ENCODE measurements at regions not wholly inside any gene's neighbourhood (a gene's known extent, or its start where the extent isn't known, plus 50 kb on each side); places are given as distances from the start of the nearest gene placed in this dataset.
"Not testable (repeated sequence)": the region's sequence is repeated elsewhere in the genome, so short reads cannot be mapped to it uniquely, and the experiment has no call there.

DNA sequence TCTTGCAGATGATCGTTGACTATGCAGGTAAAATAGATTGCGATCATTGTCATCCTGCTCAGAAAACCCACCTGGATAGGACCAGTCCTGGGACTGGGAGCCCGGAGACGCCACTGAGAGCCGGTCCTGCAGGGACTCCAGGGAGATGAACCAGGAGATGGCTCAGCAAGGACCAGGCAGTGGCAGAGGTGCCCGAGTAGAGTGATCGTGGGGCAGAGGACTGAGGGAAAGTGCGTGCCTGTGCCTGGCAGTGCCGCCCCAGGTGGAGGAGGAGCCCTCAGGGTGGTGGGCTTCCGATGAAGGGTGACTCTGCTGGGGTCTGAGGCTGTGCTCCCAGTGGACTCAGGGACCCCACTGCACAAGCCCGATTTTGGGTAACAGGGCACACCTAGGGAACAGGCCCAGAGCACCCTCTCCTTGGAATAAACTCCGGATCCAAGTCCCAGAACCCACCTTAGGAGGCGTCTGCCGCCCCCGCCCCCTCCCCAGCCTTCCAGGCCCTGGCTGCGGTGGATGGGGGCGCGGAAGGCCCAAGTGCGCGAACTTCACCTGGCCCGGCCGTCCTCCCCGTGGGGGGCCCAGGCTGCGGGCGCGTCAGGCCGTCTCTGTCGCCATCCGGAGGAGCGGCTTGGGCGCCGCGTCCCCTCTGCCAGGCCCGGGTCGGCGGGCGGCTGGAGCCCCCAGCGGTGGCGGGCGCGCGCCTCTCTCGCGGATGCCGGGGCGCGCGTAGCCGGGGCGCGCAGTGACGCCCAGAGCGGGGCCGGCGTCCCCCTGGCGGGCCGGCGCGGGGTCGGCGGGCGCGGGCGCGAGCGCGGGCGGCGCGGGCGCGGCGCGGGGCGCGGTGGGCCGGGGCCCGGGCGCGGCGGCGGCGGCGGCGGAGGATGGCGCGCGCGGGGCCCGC is 1338.8 kb downstream of the BRD1 start:
- DNase-seq (ENCODE audit: low read depth in 2 of 2): no peak

DNA sequence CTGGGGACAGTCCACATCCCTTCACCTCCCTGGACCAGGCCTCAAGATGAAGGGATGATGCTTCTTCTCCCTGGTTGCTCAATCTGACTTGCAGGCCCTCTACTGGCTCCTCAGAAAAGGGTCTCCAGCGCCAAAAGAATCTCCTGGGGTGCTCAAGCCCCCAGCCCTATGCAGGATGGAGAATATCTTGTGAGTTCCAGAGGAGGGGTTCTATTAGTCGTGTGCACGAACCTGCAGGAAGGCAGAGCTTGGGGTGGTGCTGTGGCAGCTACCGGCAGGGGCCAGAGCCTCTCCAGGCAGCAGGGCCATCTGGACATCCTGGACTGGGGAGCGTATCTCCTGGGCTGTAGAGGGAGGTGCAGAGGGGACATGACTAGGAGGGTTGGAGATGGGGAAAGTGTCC is 1339.5 kb downstream of the BRD1 start:
- DNase-seq (ENCODE audit: low read depth in 2 of 2): no peak

DNA sequence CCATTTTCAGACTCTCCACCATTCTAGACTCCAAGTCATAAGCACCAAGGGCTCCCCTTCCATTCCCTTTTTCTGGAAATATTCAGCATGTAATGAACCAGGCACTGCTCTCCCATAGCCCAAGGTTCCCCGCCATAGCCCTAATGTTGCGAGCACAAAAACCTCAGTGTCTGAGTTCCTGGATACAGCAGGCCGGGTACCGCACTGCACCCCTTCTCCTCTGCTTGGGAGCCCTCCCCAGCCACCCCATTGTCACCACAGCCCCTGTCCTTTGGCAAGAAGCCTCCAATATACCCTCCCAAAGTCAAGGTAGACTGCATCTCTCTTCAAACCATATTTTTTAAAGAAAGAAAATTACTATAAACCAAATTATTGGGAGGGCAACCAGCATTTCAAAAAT is 1341.1 kb downstream of the BRD1 start:
- no peak for DNase-seq (ENCODE audit: low read depth in 2 of 2)

DNA sequence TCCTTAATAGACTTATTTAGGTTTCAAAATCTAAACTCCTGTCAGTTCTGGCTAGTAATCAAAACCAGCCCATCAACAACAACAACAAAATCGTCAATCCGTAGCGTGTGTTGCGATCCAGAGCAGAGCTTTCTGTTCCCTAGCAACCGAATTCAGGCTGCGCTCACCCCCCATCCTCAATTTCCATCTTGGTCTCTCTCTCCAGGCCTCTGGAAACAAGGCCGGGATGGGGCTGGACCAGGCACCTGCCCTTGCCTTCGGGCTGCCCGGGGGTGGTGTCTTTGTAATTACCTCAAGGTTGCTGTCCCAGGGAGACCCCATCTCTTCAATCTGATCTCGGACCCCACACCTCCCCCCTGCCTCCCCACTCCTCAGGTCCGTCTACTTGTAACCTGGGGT is 1341.5 kb downstream of the BRD1 start:
- no peak for DNase-seq (ENCODE audit: low read depth in 2 of 2)

DNA sequence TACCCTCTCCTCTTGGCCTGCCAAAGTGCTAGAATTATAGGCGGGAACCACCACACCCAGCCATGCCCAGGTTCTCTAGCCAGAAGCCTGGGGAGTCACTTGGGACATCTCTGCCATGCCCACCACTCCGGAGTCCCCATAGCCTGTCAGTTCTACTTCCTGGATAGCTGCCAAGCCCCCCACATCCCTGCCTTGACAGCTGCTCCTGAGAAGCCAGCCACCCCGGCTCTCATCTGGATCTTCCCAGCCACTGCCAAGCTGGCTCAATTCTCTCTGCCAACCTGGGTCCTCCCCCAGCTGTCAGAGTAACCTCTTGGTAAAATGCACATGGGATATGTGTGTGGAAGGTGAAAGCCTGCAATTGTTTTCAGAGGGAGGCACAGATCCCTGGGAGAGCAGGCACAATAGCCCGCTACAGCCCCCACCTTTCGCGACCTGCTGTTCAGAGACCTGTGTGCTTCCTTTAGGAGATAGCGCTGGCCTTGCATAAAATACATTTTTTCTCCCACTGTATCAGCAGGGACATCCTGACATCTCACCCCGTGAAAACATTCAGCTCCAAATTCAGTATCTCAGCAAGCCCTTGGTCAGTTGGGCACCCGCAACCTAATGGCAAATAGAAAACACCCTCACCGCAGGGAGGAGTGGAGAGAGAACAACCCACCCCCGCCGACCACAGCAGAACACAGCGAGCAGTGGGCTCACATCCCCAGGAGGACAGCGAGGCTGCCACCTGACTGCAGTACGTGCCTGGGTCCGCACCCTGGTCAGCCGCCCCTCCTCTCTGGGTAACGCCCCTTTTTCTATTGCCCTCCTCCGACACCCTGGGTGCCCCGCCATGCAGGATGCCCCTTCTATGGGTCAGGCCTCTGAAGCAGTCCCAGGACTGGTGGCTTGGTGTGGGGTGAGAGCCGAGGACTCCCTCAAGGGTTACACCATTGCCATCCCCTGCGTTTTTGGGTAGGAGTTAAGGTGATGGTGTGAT is 1342.2 kb downstream of the BRD1 start:
- DNase-seq (ENCODE audit: low read depth in 2 of 2): no peak

DNA sequence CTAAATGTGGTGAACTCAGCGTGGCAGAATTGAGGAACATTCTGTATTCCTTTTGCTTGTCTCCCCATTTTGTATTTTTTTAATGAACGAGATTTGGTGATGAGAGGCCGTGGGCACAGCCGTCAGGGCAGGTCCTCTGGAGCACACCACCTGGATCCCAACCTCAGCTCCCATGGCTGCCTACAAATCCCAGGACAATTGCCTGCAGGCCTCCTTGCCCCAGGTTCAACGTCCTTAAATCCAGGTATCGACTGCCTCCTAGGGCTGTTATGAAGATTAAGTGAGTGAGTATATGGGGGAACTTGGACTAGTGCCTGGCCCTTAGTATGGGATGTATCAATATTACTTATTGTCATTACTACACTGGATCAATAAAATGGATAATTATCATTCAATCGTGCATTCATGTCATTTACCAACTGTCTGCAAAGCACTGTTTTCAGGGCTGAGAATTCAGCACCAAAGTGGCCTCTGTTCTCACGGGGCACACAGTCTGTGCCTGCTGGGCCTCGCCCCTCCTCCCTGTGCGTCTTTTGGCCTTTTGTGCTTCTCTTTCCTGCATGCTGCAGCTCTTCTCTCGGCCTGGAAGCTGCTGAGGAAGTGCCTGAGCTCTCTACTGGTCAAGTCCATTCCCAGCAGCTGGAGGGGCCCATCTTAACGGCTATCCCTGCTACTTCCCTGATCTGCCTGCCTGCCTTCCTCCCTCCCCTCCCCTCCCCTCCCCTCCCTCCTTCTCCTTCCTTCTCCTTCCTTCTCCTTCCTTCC is 1343.7 kb downstream of the BRD1 start:
- DNase-seq (ENCODE audit: low read depth in 2 of 2): no peak

DNA sequence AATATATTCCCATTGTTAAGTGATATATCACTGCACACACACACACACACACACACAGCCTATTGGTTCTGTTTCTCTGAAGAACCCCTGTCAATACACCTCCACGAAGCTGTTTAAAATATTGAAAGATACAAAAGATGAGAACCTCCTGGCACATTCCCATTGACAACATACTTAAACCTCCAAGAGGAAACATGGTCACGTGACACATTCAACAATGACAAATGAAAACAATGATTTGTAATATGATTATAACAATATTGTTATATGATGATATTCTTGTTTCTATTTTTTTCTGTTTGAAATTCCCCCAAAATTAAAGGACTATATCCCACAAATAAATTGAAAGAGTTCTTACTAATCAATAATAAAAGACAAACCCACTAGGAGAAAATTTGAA is 1344.9 kb downstream of the BRD1 start:
- DNase-seq (ENCODE audit: low read depth in 2 of 2): no peak

DNA sequence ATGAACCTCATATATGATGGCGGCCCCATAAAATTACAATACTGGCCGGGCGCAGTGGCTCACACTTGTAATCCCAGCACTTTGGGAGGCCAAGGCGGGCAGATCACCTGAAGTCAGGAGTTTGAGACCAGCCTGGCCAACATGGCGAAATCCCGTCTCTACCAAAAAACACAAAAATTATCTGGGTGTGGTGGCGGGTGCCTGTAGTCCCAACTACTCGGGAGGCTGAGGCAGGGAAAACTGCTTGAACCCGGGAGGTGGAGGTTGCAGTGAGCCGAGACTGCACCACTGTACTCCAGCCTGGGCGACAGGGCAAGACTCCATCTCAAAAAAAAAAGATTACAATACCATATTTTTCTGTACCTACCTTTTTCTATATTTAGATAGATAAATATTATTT is 1345.5 kb downstream of the BRD1 start:
- not testable (repeated sequence) for DNase-seq (ENCODE audit: low read depth in 2 of 2)

DNA sequence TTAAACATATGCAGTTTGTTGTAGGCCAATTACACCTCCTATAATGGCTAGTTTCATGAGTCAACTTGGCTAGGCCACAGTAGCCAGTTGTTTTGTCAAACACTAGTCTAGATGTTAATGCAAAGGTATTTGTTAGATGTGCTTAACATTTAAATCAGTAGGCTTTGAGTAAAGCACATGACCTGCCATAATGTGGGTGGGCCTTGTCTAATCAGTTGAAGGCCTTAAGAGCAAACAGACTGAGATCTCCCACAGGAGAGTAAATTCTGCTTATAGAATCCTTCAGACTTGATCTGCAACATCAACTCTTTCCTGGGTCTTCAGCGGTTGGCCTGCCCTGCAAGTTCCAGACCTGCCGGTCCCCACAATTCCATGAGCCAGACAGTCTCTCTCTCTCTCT is 1345.9 kb downstream of the BRD1 start:
- DNase-seq (ENCODE audit: low read depth in 2 of 2): no peak

DNA sequence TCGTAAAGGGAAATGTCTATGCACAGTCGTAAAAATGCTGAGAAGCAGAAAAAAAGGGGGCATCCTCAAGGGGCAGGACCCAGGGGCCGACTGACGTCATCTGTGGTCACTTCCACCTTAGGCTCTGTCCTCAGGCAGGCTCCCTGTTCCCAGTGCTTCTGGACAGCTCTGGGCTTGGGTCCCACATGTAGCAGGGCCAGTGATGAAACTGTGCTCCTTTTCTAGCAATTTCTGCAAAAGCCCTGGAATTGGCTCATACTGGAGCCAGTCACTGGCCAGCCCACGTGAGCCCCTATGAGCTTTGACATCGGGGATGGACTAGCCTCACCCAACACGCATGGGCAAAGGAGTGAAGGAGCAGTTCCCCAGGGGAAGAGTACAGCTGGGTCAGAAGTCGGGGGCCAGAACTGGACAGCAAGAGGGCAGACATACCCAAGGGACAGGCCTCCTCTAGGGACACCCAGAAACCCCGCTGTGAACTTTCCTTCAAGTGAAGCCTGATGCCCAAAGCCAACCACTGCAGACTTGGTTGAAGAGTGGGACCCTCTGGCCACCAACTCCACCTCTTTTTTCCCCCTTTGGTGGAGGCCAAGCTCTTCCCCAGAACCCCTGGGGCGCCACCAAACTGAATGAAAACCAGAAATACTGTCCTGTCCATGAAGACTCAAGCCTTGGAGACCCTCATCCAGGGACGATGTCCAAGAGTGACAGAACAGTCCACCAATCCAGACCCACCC is 1349.0 kb downstream of the BRD1 start:
- no peak for DNase-seq (ENCODE audit: low read depth in 2 of 2)

DNA sequence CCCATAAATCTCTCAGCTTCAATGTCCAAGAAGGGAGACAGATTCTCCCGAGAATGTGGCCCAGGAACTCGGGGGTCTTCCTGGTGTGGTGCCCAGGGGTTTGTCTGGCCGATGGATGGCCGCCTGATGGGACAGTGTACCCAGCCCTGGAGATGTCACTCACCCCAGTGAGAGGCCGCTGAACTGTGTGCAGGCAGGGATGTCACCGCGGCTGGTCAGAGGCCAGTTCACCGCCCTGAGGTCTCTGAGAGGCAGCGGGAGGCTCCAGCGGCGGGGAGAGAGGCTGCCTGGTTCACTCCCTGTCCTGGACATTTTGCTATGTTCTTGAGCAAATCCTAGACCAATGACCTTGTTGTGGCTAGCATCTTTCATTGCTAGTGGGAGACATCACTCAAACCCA is 1349.5 kb downstream of the BRD1 start:
- DNase-seq (ENCODE audit: low read depth in 2 of 2): no peak

DNA sequence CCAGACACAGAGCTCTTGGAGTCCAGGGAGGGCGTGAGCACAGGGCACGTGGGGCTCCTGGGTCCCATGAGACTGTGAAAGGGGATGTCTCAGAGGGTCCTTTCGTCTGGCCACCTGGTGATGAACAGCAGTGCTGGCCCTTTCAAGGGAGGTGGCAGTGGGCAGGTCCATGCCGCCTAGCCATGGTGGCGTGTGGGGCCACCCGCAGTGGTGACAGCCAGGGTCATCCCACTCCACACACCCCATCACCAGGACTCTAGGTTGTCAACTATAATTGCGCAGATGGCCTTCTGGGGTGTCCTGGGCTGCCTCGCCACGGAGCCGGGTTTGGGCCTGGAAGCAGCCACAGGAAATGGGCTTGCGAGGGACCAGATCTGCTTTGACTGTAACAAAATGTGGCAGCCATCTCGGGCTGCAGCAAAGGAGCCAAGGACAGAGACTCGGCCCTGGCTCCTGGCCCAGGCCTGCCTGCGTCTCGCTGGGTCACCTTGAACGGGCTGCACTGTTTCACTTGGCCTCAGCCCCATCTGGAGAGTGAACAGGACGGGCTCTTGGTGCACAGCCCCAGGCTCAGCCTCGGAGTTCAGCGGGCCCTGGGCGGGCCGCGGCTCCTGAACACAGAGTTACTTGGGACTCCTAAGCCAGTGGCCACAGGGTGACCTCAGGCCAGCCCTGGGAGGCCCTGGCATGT is 1350.5 kb downstream of the BRD1 start:
- DNase-seq (ENCODE audit: low read depth in 2 of 2): no peak

DNA sequence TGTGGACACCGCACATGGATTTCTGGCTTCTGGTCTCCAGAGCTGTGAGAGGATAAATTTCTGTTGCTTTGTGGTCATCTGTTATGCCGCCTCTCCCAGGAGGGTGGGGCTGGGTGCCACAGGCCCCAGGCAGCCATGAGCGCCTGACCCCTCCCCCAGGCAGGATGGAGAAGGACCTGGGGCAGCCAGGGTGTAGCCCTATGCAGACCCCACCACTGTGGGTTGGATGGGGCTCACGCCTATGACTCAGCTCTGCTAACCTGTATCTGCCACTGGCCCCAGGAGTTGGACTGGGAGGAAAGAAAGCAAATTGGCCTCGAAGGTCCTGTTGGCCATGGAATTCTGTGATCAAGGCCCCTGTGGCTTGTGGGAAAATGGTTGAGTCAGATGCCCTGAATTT is 1351.1 kb downstream of the BRD1 start:
- DNase-seq (ENCODE audit: low read depth in 2 of 2): no peak

DNA sequence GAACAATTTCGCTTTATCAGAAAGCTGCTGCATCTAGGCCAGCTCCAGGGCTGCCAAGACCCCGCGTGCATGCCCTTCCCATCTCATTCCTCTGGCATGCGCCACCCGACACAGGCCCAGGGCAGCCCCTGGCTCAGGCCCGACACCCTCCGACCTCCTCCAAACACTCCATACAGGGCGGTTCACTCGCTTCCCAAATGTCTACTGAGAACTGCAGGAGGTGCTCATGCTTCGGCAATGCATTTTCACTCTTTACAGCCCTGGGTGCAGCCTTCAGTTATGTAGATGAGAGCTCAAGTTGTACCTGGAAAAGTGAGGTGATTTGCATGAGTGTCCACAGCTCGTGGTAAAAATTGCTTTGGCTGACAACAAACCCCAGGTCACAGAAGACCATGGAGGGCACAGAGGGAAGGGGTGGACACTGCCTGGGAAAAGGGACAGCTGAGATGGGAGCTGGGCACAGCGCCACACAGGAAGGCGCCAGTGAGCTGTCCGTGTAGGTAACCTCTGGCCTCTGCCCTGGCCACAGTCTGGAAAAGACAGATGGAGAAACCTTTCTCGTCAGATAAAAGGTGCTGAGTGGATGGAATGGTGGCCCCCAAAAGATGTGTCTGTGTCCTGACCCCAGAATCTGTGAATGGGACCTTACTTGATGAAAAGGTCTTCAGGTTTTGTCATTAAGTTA is 1351.9 kb downstream of the BRD1 start:
- no peak for DNase-seq (ENCODE audit: low read depth in 2 of 2)

DNA sequence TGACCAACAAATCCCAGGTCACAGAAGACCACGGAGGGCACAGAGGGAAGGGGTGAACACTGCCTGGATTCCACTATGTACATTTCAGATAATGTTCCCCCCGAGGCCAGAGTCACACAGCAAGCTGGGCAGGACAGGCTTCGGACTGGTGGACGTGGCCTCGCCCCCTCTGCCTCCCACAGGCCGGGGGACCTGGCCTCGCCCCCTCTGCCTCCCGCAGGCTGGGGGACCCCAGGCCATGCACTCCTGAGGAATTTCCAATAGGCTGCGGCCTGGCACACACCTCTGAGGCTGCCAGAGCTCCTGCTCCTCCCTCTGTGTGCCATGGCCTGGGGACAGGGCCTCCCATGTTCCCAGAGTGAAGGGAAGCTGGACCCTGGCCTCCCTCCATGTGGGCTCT is 1352.8 kb downstream of the BRD1 start:
- no peak for DNase-seq (ENCODE audit: low read depth in 2 of 2)

DNA sequence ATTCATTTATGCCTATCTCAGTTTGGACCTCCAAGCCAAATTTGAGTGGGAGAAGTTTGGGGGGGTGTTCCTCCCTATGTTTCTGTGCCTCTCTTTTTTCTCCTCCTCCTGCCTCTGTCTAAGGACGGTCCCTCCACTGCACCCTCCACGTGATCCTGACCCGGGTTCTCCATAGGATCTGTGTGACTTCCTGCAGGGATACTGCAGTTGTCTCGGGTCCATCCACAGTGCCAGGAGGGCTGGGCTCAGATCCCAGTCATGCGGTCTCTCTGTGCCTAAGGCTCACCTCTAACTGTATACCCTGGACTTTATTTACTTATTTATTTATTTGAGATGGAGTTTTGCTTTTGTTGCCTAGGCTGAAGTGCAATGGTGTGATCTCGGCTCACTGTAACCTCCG is 1354.5 kb downstream of the BRD1 start:
- DNase-seq (ENCODE audit: low read depth in 2 of 2): no peak

DNA sequence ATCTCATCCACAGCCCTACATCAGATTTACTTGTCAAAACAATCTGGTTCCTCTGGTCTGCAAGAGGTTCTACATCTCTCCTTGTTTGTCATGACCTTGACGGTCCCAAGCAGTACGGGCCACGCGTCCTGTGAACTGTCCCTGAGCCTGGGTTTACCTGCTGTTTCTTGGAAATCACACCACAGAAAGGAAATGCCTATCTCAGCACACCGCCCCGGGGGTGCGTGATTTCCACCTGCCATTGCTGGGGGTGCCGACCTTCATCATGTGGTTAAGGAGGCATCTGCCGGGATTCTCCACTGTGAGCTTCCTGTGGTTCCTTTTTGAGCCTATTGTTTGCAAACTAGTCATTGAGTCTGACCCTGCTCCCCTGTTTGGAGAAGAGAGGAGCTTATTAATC is 1363.4 kb downstream of the BRD1 start:
- DNase-seq (ENCODE audit: low read depth in 2 of 2): no peak

DNA sequence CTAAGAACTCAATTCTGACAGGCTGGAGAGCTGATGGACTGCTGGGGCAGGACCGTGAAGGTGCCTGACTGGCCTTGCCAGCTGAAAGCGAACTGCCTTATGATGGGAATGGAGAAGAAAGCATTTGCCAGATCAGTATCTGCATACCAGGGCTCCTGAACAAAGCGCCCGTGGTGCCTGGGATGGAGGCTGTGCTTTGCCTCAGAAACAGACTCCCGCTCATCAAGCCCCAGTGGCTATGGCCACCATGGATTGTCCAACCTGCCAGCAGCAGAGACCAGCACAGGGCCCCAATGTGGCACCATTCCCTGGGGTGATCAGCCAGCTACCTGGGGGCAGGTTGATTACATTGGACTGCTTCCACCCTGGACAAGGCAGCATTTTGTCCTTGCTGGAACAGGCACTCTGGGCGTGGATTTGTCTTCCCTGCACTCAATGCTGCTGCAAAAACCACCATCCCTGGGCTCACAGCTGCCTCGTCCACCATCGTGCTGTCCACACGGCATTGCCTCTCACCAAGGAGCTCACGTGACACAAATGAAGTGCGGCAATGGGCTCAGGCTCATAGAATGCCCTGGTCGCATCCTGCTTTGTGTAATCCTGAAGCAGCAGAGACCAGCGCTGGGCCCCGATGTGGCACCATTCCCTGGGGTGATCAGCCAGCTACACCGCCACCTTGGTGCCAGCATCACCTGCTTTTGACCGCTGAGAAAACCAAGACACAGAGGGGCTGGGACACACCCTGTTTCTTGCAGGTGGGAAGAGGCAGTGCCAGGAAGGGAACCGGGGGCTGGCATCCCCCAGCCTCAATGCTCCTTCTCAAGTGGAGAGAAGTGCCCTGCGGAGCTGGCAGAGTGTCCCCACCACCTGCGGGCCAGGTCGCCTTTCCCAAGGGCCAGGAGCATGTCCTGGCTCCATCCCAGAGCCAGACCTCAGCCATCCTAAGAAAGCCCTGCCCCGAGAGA is 1367.5 kb downstream of the BRD1 start:
- no peak for DNase-seq (ENCODE audit: low read depth in 2 of 2)

DNA sequence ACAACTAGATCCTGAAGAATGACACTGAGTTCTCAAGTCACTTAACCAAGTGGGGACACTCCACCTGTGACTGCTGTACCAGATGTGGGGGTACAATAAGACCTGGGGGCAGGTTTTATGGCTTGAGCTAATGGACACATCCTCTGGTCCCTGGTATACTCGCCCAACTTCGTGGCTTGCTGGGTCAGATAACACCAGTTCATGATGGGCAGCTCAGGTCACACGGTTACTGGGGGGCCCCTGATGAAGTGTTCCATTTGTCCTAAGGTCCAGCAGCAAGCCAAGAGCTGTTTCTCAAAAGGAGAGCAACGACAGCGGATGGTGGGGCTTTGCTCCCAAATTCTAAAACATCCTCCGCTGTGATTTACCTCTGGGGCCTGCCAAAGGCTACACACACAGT is 1368.4 kb downstream of the BRD1 start:
- no peak for DNase-seq (ENCODE audit: low read depth in 2 of 2)
